ENCODE measurements at regions not wholly inside any gene's neighbourhood (a gene's known extent, or its start where the extent isn't known, plus 50 kb on each side); places are given as distances from the start of the nearest gene placed in this dataset.

GRCh38 chr20:22410556-22411130 is 173.7 kb downstream of the FOXA2 start:
- TF ChIP-seq CTCF (IDR thresholded peaks at IDR 0.05; ENCODE audit: insufficient read depth, low read length): no peak
- no peak for TF ChIP-seq POLR2AphosphoS5 (IDR thresholded peaks at IDR 0.05; ENCODE audit: low read depth)
- TF ChIP-seq REST (IDR thresholded peaks at IDR 0.05; ENCODE audit: insufficient replicate concordance, low read depth): no peak

All from HL-60 (cell line).